IPS DF 6.9 (cell line): ENCODE measurements at regions not wholly inside any gene's neighbourhood (a gene's known extent, or its start where the extent isn't known, plus 50 kb on each side); places are given as distances from the start of the nearest gene placed in this dataset.

Experiments used
- DNase-seq: peaks from one replicate; pipeline ENCODE4 v3.0.0-alpha.2; 2013; ENCODE audit warnings: low read depth, low spot score
- H3K27ac ChIP-seq: one replicate; pipeline ENCODE4 v1.5.1; 2013; ENCODE audit warnings: low read length, control low read depth
- H3K27me3 ChIP-seq: 2 replicates; pipeline ENCODE4 v1.6.1; 2013; ENCODE audit warnings: mild to moderate bottlenecking, low read length; ENCODE audit not compliant: control insufficient read depth, insufficient read depth
- H3K36me3 ChIP-seq: 2 replicates; pipeline ENCODE4 v1.6.1; 2013; ENCODE audit warnings: low read length; ENCODE audit not compliant: control insufficient read depth, insufficient read depth
- H3K4me1 ChIP-seq: 2 replicates; pipeline ENCODE4 v1.6.1; 2013; ENCODE audit warnings: low read length; ENCODE audit not compliant: control insufficient read depth, insufficient read depth
- H3K4me3 ChIP-seq: 2 replicates; pipeline ENCODE4 v1.5.1; 2013; ENCODE audit warnings: mild to moderate bottlenecking, low read length
- H3K9me3 ChIP-seq: 2 replicates; pipeline ENCODE4 v1.6.1; 2013; ENCODE audit warnings: low read length, inconsistent platforms; ENCODE audit not compliant: control insufficient read depth, insufficient read depth
- WGBS: extraction: QIAGEN DNeasy Blood & Tissue Kit; methylation state at CpG from one replicate; pipeline ENCODE4 v1.1.7; 2013; ENCODE audit warnings: mixed read lengths, missing lambda C conversion rate; ENCODE audit not compliant: insufficient read length, insufficient coverage; 5-methylcytosine and 5-hydroxymethylcytosine counted together

DNA sequence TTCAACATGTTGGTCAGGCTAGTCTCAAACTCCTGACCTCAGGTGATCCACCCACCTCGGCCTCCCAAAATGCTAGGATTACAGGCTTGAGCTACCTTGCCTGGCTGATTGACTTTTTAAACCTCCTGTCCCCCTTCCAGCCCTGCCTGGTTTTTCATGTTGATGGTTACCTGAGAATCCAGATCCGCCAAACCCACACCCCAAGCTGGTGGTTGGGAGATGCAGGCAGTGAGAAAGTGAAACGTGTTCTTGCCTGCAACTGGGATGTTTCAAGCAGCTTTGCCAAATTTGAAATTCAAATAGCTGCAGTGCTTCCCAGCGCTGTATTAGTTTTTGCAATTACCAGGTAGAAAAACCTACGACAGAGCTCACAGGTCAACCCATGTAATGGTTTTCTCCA, 238.3 kb upstream of the PWP1 start:
- no peak for DNase-seq
- no CpG with 5 or more reads among the region's 5 CpGs for WGBS
- no peaks in the 10 kb centered on the region for H3K27me3 ChIP-seq

DNA sequence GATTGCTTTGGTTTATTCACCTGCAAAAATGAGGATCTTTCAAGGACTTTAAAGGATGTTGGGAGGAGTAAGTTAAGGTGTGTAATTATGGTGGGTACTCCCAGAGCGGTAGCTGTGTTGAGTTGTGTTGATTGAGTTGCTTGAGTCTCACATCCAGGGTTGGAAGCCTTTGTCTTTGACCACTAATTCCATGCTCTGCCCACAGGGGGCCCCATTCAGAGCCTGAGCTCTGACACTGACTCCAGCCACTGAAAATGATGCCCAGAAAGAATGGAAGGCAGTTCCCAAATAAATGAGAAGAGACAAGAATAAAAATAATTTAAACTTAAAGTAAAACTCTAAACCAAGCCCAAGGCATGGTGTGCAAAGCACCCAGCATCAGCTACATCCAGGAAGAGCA, 237.4 kb upstream of the PWP1 start:
- H3K36me3 ChIP-seq, result no peaks in the 10 kb centered on the region
- no peak overlapping the region for H3K27ac ChIP-seq
- H3K9me3 ChIP-seq, result no peaks in the 10 kb centered on the region
- H3K27me3 ChIP-seq, result no peaks in the 10 kb centered on the region
- peaks cover 1% of the 10 kb centered on the region; the same call in 1 of the 2 replicates for H3K4me1 ChIP-seq
- WGBS, result no CpG with 5 or more reads among the region's 1 CpG
- peak; percentile 52 for DNase-seq
- no peak overlapping the region for H3K4me3 ChIP-seq

More for the DNA sequence above, 238.3 kb upstream of the PWP1 start:
- Histone ChIP-seq H3K9me3 (no peaks in the 10 kb centered on the region), H3K36me3 (no peaks in the 10 kb centered on the region), H3K27ac (no peak overlapping the region), H3K4me3 (no peak overlapping the region), H3K4me1 (peaks cover 1% of the 10 kb centered on the region; the same call in 1 of the 2 replicates)

DNA sequence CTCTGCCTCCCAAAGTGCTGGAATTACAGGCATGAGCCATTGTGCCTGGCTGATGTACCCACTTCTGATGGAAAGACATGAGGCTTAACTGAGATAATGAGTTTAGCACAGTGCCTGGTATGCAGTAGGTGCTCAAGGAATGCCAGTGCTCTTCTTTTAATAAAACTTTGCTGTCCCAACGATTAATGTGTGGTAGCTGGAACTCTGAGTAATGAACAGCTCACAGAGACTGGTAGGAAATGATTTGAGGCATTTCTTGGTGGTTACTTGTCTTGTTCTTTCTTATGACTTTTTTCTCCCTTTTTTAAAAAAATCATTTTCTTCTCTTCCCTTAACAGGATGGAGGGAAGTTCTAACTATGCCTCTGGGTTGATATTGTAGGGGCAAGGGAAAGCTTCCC, 235.7 kb upstream of the PWP1 start:
- H3K4me1 ChIP-seq, result peaks cover 1% of the 10 kb centered on the region; the same call in 1 of the 2 replicates
- no peaks in the 10 kb centered on the region for H3K36me3 ChIP-seq
- H3K27me3 ChIP-seq, result no peaks in the 10 kb centered on the region
- H3K27ac ChIP-seq, result no peak overlapping the region
- DNase-seq, result no peak
- H3K4me3 ChIP-seq, result no peak overlapping the region
- H3K9me3 ChIP-seq, result no peaks in the 10 kb centered on the region
- WGBS, result no CpG with 5 or more reads among the region's 1 CpG

- Histone ChIP-seq H3K4me3 (no peak overlapping the region), H3K9me3 (no peaks in the 10 kb centered on the region), H3K27ac (no peak overlapping the region), H3K36me3 (no peaks in the 10 kb centered on the region), H3K27me3 (no peaks in the 10 kb centered on the region), H3K4me1 (peaks cover 1% of the 10 kb centered on the region; the same call in 1 of the 2 replicates)
- no peak for DNase-seq
- WGBS, result no CpG with 5 or more reads among the region's 3 CpGs
Observed at GRCh38 chr12:107450541-107450940, 235.1 kb upstream of the PWP1 start.

- WGBS, result no CpG with 5 or more reads among the region's 7 CpGs
- no peaks in the 10 kb centered on the region for H3K9me3 ChIP-seq
- H3K27me3 ChIP-seq, result no peaks in the 10 kb centered on the region
- no peak overlapping the region for H3K4me3 ChIP-seq
- DNase-seq, result no peak
- H3K27ac ChIP-seq, result no peak overlapping the region
- H3K4me1 ChIP-seq, result peaks cover 1% of the 10 kb centered on the region; the same call in 1 of the 2 replicates
- no peaks in the 10 kb centered on the region for H3K36me3 ChIP-seq
Observed at GRCh38 chr12:107451246-107451645, 234.4 kb upstream of the PWP1 start.

- Histone ChIP-seq H3K36me3 (no peaks in the 10 kb centered on the region), H3K27ac (no peak overlapping the region), H3K4me3 (no peak overlapping the region), H3K27me3 (no peaks in the 10 kb centered on the region), H3K4me1 (peaks cover 1% of the 10 kb centered on the region), H3K9me3 (no peaks in the 10 kb centered on the region)
- DNase-seq, result no peak
- no CpG with 5 or more reads among the region's 4 CpGs for WGBS
Observed at GRCh38 chr12:107454109-107454830, 231.3 kb upstream of the PWP1 start.

DNA sequence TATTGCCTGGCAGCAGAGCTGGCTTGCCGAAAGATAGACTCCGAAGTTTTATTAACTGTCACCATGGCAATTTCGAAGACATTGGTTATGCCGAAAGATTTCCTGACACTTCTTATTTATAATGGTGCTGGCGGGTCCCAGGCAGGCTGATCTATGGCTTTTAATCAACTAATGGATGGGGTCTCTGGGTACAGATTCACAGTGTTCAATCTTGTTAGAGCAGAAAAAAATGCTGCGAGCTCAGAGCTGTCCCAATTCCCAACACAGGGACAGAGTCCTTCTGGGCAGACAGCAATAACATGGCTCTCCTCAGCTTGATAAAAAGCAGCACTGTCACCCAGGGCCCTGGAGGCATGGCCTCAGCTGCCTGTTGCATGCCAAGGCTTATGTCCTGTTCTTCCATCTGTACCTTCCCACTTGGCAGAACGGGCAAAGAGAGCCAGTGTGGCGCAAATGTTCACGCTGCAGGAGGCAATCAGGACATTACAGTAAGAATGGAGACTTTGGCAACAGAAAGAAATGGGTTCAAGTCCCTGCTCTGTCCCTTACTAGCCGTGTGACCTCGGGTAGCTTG, 228.2 kb upstream of the PWP1 start:
- no peaks in the 10 kb centered on the region; the same call in 1 of the 2 replicates for H3K4me1 ChIP-seq
- no CpG with 5 or more reads among the region's 11 CpGs for WGBS
- H3K4me3 ChIP-seq, result no peak overlapping the region
- no peak for DNase-seq
- H3K36me3 ChIP-seq, result no peaks in the 10 kb centered on the region
- no peak overlapping the region for H3K27ac ChIP-seq
- H3K27me3 ChIP-seq, result no peaks in the 10 kb centered on the region
- no peaks in the 10 kb centered on the region for H3K9me3 ChIP-seq

DNA sequence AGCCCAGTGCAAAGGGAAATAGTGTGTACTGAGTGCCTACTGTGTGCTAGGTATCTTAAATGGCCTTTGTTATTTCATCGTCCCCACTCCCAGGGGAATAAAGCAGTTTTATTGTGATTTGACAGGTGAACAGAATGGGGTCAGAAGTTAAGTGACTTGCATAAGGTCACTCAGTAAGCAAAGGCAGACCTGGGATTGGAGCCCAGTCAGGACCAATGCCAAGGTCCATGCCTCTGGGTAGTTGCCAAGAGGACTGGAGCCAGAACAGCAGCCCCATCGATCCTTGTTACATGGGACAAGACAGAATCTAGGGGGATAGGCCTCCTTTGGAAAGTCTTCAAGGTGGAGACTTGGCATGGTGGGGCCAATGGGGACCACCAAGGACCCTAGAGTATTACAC, 227.4 kb upstream of the PWP1 start:
- Histone ChIP-seq H3K4me1 (no peaks in the 10 kb centered on the region; the same call in 1 of the 2 replicates), H3K36me3 (no peaks in the 10 kb centered on the region), H3K27ac (no peak overlapping the region), H3K4me3 (no peak overlapping the region), H3K9me3 (no peaks in the 10 kb centered on the region), H3K27me3 (no peaks in the 10 kb centered on the region)
- no peak for DNase-seq
- WGBS, result no CpG with 5 or more reads among the region's 2 CpGs

GRCh38 chr12:107458990-107459389, 226.6 kb upstream of the PWP1 start:
- no peaks in the 10 kb centered on the region; the same call in 1 of the 2 replicates for H3K4me1 ChIP-seq
- H3K4me3 ChIP-seq, result no peak overlapping the region
- H3K36me3 ChIP-seq, result no peaks in the 10 kb centered on the region
- no CpG with 5 or more reads among the region's 2 CpGs for WGBS
- H3K27me3 ChIP-seq, result no peaks in the 10 kb centered on the region
- H3K9me3 ChIP-seq, result no peaks in the 10 kb centered on the region
- H3K27ac ChIP-seq, result no peak overlapping the region
- no peak for DNase-seq

- no CpG with 5 or more reads among the region's 7 CpGs for WGBS
- no peaks in the 10 kb centered on the region for H3K36me3 ChIP-seq
- no peak for DNase-seq
- H3K27ac ChIP-seq, result no peak overlapping the region
- H3K4me1 ChIP-seq, result no peaks in the 10 kb centered on the region; the same call in 1 of the 2 replicates
- no peaks in the 10 kb centered on the region for H3K27me3 ChIP-seq
- no peak overlapping the region for H3K4me3 ChIP-seq
- H3K9me3 ChIP-seq, result no peaks in the 10 kb centered on the region
Observed at GRCh38 chr12:107459641-107460040, 226.0 kb upstream of the PWP1 start.
